SU-DHL-6 (cell line): ENCODE measurements at regions not wholly inside any gene's neighbourhood (a gene's known extent, or its start where the extent isn't known, plus 50 kb on each side); places are given as distances from the start of the nearest gene placed in this dataset.

ENCODE experiments used
- H2AFZ ChIP-seq: fragments of 200-600 bp; sonication (generic); 2 replicates; pipeline ENCODE4 v1.6.1; 2014; ENCODE audit warnings: low read depth, mild to moderate bottlenecking, moderate library complexity, mixed read lengths, antibody characterized with exemption, low read length; ENCODE audit not compliant: severe bottlenecking
- H3F3A ChIP-seq: fragments of 200-600 bp; shearing (Covaris generic); 2 replicates; pipeline ENCODE4 v1.6.0; 2016; ENCODE audit warnings: antibody characterized with exemption, mild to moderate bottlenecking; ENCODE audit not compliant: insufficient read depth
- H3K27ac ChIP-seq: fragments of 200-600 bp; sonication (generic); 2 replicates; pipeline ENCODE4 v1.5.1; 2016; ENCODE audit warnings: low read depth, mild to moderate bottlenecking, low read length, moderate library complexity, mixed read lengths
- H3K27me3 ChIP-seq: fragments of 200-600 bp; sonication (generic), shearing (Covaris generic); 2 replicates; pipeline ENCODE4 v1.6.0; 2014; ENCODE audit warnings: mild to moderate bottlenecking, low read length
- H3K36me3 ChIP-seq: fragments of 200-600 bp; sonication (generic); 2 replicates; pipeline ENCODE4 v1.6.1; 2014; ENCODE audit warnings: mild to moderate bottlenecking, low read length, mixed read lengths
- H3K4me2 ChIP-seq: fragments of 300-600, 200-600 bp; shearing (Covaris generic), sonication (generic); 2 replicates; pipeline ENCODE4 v1.6.0; 2014; ENCODE audit warnings: low read length, low read depth, mild to moderate bottlenecking; ENCODE audit not compliant: poor library complexity, severe bottlenecking
- H3K4me3 ChIP-seq: fragments of 200-600 bp; sonication (generic); 2 replicates; pipeline ENCODE4 v1.5.1; 2014; ENCODE audit warnings: antibody characterized with exemption, low read length, mild to moderate bottlenecking, mixed read lengths; ENCODE audit not compliant: insufficient read depth, poor library complexity, severe bottlenecking
- H3K79me2 ChIP-seq: fragments of 200-600 bp; sonication (generic); 2 replicates; pipeline ENCODE4 v1.6.1; 2014; ENCODE audit warnings: mild to moderate bottlenecking, low read length, moderate library complexity; ENCODE audit not compliant: insufficient read depth
- H3K9ac ChIP-seq: fragments of 200-600 bp; sonication (generic); 2 replicates; pipeline ENCODE4 v1.7.0; 2014; ENCODE audit warnings: mild to moderate bottlenecking, low read length
- H3K9me2 ChIP-seq: fragments of 200-600 bp; sonication (generic); replicated peaks from 2 replicates; pipeline ENCODE4 v1.6.1; 2014; ENCODE audit warnings: low read length; ENCODE audit not compliant: insufficient read depth
- H3K9me3 ChIP-seq: fragments of 200-600 bp; sonication (generic); 2 replicates; pipeline ENCODE4 v1.6.1; 2014; ENCODE audit warnings: low read length, mixed read lengths; ENCODE audit not compliant: insufficient read depth
- H4K20me1 ChIP-seq: fragments of 200-600 bp; sonication (generic); 2 replicates; pipeline ENCODE4 v1.6.1; 2014; ENCODE audit warnings: low read depth, mild to moderate bottlenecking, antibody characterized with exemption, low read length, moderate library complexity, mixed read lengths
- EZH2phosphoT487 ChIP-seq: fragments of 200-600 bp; sonication (generic), shearing (Covaris generic); conservative IDR thresholded peaks from 2 replicates; pipeline ENCODE4 v1.6.1; 2018; ENCODE audit warnings: mild to moderate bottlenecking, antibody characterized with exemption, low read length, moderate library complexity, mixed read lengths
- TF ChIP-seq, protein P1 (sequence below): fragments of 200-600 bp; sonication (generic); IDR thresholded peaks from one replicate; pipeline ENCODE4 v1.5.1; 2017; ENCODE audit warnings: antibody characterized with exemption, mild to moderate bottlenecking, low read length, moderate library complexity; ENCODE audit not compliant: insufficient read depth, poor library complexity, severe bottlenecking

DNA sequence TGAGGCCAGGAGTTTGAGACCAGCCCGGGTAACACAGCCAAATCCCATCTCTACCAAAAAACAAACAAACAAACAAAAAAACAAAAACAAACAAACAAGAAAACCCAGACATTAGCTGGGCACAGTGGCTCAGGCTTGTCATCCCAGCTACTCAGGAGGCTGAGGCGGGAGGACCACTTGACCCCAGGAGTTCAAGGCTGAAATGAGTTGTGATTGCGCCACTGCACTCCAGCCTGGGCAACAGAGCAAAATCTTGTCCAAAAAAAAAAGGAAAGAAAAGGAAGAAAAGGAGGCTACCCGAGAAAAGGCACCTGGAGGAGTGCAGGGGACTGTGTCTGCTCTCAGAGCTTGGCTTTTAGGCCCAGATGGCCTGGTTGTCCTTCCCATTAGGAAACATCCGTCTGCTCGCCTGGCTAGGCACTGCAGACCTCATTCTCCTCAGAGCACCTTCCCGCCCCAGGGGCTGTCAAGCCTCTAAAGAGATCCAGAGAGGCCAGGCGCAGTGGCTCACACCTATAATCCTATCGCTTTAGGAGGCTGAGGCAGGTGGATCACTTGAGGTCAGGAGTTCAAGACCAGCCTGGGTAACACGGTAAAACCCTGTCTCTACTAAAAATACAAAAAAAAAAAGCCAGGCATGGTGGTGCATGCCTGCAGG is 185.3 kb upstream of the IER5L start:
- Histone ChIP-seq H3F3A (no peaks in the 10 kb centered on the region), H3K27ac (no peak overlapping the region), H3K36me3 (no peaks in the 10 kb centered on the region), H3K9me2 (no peaks in the 10 kb centered on the region), H4K20me1 (no peaks in the 10 kb centered on the region), H3K79me2 (no peaks in the 10 kb centered on the region), H3K4me3 (no peak overlapping the region), H3K27me3 (no peaks in the 10 kb centered on the region), H3K9ac (no peak overlapping the region), H2AFZ (no peak overlapping the region), H3K9me3 (no peaks in the 10 kb centered on the region), H3K4me2 (no peak overlapping the region)
- no peak for TF ChIP-seq EZH2phosphoT487
- TF ChIP-seq, protein P1, sequence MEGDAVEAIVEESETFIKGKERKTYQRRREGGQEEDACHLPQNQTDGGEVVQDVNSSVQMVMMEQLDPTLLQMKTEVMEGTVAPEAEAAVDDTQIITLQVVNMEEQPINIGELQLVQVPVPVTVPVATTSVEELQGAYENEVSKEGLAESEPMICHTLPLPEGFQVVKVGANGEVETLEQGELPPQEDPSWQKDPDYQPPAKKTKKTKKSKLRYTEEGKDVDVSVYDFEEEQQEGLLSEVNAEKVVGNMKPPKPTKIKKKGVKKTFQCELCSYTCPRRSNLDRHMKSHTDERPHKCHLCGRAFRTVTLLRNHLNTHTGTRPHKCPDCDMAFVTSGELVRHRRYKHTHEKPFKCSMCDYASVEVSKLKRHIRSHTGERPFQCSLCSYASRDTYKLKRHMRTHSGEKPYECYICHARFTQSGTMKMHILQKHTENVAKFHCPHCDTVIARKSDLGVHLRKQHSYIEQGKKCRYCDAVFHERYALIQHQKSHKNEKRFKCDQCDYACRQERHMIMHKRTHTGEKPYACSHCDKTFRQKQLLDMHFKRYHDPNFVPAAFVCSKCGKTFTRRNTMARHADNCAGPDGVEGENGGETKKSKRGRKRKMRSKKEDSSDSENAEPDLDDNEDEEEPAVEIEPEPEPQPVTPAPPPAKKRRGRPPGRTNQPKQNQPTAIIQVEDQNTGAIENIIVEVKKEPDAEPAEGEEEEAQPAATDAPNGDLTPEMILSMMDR: no peak

DNA sequence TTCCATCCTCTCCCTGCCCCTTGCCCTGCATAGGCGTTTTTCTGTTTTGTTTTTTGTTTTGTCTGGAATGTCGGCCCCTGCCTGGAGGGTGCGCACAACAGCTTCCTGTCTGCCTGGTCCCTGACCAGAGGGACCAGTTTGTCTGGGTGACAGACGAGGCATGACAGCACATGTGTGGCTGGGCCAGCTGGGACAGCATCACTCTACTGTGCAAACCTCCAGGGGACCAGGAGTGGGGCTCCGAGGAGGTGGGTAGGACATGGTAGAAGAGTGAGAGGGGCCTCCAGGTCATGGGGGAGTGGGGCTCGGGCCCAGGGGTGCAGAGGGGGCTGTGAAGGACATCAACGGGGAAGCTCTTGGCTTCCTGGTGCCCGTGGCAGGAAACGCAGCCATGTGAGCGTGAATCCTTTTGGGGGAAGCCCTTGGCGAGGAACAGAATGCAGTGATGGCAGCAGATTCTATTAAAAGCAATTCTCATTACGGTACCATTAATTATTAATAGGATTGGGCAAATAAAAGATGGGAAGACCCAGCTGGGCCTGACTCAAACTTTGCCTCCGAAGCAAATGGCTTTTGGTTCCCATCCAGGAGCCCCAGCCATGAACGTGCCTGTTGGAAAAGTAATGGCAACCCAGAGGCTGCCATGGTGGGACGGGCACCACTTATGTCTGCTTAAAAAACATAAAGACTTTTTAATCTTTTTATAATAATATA is 184.4 kb upstream of the IER5L start:
- Histone ChIP-seq H4K20me1 (no peaks in the 10 kb centered on the region), H3K9ac (no peak overlapping the region), H3K9me3 (no peaks in the 10 kb centered on the region), H3K27me3 (no peaks in the 10 kb centered on the region), H3F3A (no peaks in the 10 kb centered on the region), H3K4me2 (no peak overlapping the region), H2AFZ (no peak overlapping the region), H3K9me2 (no peaks in the 10 kb centered on the region), H3K4me3 (no peak overlapping the region), H3K27ac (no peak overlapping the region), H3K36me3 (no peaks in the 10 kb centered on the region), H3K79me2 (no peaks in the 10 kb centered on the region)
- TF ChIP-seq, protein P1: no peak
- TF ChIP-seq EZH2phosphoT487: no peak

DNA sequence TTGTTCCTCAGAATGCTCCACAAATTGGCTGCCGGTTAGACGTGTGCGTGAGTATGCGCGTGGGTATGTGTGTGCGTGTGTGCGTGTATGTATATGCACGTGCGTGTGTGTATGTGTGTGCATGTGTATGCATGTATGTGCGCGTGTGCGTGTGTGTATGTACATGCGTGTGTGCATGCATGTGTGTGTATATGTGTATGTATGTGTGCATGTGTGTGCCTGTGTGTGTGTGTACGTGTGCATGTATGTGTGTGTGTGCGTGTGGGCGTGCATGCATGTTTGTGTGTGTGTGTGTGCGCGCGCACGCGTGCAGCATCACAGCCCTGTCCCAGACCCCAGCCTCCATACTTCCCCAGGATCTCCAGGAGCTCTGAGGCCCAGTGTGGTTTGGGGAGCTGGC is 183.1 kb upstream of the IER5L start:
- no peak overlapping the region for H3K4me2 ChIP-seq
- H3F3A ChIP-seq: no peaks in the 10 kb centered on the region
- H4K20me1 ChIP-seq: no peaks in the 10 kb centered on the region
- H3K27me3 ChIP-seq: no peaks in the 10 kb centered on the region
- H3K27ac ChIP-seq: no peak overlapping the region
- no peak overlapping the region for H2AFZ ChIP-seq
- H3K9me2 ChIP-seq: no peaks in the 10 kb centered on the region
- H3K9me3 ChIP-seq: no peaks in the 10 kb centered on the region
- H3K36me3 ChIP-seq: no peaks in the 10 kb centered on the region
- no peaks in the 10 kb centered on the region for H3K79me2 ChIP-seq
- TF ChIP-seq, protein P1: no peak
- no peak for TF ChIP-seq EZH2phosphoT487
- H3K9ac ChIP-seq: no peak overlapping the region
- no peak overlapping the region for H3K4me3 ChIP-seq
